ENCODE measurements at regions not wholly inside any gene's neighbourhood (a gene's known extent, or its start where the extent isn't known, plus 50 kb on each side); places are given as distances from the start of the nearest gene placed in this dataset.

- no peak for DNase-seq (ENCODE audit: low read depth)
These were observed 660.4 kb upstream of the KLF12 start for GRCh38 chr13:74794582-74794981.

DNA sequence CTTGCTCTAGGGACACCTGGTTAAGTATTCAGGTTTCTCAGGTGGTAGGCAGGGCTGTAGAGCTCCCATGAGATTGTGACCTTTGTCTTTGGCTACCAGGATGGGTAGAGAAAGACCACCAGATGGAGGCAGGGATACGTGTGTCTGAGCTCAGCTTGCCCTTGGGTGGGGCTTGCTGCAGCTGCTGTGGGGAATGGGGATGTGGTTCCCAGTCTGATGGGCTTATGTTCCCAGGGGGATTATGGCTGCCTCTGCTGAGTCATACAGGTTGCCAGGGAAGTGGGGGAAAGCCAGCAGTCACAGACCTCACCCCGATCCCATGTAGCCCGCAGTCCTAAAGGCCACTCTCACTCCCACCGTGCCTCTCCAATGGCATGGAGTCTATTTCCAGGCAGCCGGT is 659.9 kb upstream of the KLF12 start:
- DNase-seq (ENCODE audit: low read depth) = no peak

DNA sequence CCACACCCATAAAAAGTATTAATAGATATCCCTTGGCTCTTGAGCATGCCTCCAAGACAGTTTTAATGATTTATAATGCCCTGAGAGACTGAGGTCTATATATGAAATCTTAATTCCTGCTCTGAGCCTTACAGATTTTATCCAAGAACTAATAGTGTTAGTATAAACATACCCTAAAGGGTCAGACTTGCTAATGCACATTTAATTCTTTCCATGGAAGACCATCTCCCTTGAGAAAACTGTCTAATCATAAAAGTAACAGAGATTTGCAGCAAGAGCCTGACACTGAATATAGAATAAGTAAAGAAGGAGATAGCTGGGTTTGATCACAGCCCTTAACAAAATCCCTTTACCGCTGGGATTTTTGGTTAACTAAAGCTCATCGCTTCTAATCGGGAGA is 650.8 kb upstream of the KLF12 start:
- DNase-seq (ENCODE audit: low read depth) = no peak

- DNase-seq (ENCODE audit: low read depth) = no peak
These were observed 644.7 kb upstream of the KLF12 start for GRCh38 chr13:74778946-74779345.

DNA sequence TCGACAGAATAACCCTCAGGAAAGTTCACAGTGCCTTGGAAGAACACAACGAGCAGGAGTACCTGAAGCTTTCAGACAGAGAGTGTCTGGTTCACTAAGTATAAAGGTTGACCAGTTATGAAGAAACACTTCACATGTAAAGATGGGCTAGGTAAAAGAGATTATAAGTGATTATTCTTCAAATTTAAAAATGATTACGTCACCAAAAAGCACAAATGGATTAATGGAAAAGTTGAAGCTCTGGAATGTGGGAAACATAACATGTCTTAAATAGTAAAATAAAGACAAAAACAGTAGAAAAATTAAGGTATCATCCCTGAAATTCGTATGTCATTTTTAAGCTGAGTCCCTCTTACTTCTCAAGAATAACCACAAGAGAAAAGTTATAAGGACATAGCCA is 643.9 kb upstream of the KLF12 start:
- no peak for DNase-seq (ENCODE audit: low read depth)

GRCh38 chr13:74774264-74774663 is 640.1 kb upstream of the KLF12 start:
- no peak for DNase-seq (ENCODE audit: low read depth)

GRCh38 chr13:74773248-74773647 is 639.0 kb upstream of the KLF12 start:
- DNase-seq (ENCODE audit: low read depth) = no peak

DNA sequence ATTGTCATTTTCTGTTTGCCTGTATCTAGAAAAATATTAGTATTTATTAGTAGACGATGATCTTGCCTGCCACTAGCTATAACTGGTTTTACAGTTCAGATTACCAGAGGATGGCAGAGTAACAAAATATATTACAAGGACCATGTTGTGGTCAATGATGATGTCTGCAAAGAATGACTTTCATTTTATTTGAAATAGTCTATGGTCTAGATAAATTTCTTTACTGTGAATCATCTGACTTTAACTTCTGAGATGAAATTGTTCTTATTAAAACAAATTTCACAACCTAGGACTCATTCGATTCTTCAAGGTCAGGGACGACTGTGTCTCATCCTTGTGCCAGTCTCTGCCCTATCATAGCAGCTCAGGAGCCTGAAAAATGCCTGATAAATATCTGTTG is 637.8 kb upstream of the KLF12 start:
- no peak for DNase-seq (ENCODE audit: low read depth)

DNA sequence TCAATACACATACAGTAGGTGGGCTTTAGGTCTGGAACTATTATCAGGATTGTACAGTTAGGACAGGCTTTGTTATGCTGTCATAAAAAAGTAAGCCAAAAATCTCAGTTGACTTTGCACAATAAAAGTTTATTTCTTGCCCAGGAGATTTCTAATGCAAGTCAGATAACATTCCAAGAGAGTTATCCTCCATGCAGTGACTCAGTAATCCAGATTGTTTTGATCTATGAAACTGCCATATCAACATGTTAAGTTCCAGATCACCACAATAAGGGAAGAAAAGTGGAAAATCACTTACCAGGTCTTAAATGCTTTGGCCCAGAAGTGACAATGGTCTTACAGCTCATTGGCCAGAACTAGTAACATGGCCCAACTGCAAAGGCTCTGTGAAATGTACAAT is 636.2 kb upstream of the KLF12 start:
- DNase-seq (ENCODE audit: low read depth) = no peak

- DNase-seq (ENCODE audit: low read depth) = no peak
These were observed 635.1 kb upstream of the KLF12 start for GRCh38 chr13:74769333-74769732.

DNA sequence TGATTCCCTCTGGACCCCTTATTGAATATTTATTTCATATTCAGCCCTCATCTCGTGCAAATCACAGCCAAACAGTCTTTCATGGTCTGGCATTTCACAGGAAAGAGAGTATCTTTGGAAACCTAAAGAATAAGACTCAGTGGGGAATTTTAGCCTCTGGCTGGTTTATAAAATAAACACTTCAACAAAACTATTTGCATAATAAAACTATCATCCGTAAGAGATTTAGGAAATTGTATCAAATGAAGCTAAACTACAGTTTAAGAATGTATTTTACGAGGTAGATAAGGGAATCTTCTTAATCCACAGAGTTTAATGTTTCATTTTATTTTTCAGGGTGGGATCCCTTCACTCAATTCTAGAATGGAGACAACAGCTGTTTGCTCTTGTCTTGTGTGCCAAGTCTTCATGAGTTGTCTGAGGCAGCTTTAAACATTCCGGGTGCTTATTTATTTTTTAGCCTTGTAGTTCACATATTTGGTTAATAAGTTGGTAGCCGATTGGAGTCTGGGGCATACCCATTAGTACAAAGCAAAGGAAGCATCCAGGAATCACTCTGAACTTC is 634.4 kb upstream of the KLF12 start:
- no peak for DNase-seq (ENCODE audit: low read depth)

GRCh38 chr13:74767050-74767449 is 632.8 kb upstream of the KLF12 start:
- DNase-seq (ENCODE audit: low read depth) = no peak

DNA sequence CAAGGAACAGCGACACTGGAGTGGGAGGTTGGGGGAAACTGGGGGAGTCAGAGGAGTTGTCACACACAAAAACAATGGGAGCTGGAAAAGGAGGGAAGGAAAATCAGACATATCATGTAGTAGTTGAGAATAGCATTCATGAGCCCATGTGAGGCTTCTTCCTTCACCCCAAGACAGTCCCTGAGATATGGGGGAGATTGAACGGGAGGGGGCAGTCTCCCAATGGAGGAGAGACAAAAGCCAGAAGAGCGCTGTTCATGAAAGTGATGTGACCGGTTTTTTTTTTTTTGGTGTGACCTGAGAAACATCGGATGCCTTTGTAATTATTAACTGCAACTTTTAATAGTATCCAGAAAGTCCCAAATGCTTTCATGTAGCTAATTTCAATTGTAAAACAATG is 631.8 kb upstream of the KLF12 start:
- DNase-seq (ENCODE audit: low read depth) = no peak

- DNase-seq (ENCODE audit: low read depth) = no peak
These were observed 627.9 kb upstream of the KLF12 start for GRCh38 chr13:74761801-74762757.

DNA sequence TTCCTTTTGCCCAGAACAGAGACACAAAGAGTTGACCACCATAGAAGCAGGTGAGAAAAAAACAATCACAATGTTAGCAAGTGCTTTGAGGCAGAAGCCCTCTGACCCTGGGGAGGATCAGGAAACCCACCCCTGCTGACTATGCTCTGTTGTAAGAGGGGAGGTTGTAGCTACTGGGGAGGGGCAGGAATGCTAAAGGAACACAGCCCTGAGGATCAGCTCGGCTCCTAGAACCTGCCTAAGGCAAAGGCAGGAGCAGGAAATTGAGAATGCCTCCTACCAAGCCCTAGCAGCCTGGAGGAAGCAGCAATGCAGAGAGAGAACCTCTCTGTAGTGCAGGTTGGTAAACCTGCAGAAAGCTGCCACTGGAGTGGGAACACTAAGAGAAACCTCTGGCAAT is 624.0 kb upstream of the KLF12 start:
- DNase-seq (ENCODE audit: low read depth) = no peak

GRCh38 chr13:74755065-74755464 is 620.9 kb upstream of the KLF12 start:
- DNase-seq (ENCODE audit: low read depth) = no peak

- no peak for DNase-seq (ENCODE audit: low read depth)
These were observed 617.5 kb upstream of the KLF12 start for GRCh38 chr13:74751739-74752138.

DNA sequence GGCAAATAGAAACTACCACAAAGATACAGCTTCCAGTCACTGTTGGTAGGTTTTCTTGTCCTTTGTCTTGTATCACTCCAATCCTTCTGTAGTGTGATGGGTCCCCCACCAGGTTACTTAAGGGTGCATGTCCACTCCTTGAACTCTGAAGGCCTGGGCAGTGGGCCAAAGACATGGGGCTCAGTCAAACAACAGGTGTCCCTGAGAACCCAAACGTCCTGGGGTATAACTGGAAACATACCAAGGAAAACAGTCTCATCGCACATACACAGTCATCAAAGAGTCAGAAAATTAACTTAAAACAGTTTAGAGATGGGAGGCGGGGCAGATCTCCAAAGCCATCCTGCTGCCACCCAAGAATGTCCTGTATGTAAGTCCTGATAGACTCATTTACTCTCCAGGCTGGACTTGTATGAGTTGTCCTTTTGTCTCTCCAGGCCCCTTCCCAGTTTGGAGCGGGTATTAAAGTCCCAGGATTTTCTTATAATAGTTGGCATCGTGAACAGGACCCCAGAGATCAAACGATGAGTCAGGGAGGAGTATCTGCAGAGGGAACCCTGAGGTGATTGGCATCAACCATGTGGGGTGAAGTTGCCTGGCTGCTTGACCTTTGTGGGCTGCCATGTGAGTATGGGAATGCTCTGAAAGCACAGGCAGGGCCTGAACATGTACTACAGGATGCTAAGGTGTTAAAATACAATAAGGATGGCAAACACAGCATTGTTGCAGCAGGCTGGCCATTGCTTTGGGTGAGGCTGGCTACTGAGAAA is 613.2 kb upstream of the KLF12 start:
- no peak for DNase-seq (ENCODE audit: low read depth)

DNA sequence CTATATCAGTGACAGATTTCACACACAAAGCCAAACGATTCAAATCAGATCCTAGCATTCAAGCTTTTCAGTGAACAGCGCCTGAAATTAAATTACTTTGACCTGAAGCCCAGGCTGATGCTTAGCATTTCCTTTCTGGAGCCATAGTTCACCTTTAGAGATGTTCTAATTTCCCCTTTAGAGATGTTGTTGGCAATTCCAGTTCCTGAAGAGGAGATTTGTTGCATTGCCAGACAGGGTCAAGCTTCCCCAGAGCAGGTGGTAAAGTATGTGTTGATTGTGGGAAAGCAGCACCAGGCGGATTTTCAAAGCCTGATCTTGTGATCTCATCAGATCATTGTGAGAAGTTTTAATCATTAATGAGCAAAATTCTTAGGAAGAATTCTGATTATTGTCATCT is 609.8 kb upstream of the KLF12 start:
- no peak for DNase-seq (ENCODE audit: low read depth)

DNA sequence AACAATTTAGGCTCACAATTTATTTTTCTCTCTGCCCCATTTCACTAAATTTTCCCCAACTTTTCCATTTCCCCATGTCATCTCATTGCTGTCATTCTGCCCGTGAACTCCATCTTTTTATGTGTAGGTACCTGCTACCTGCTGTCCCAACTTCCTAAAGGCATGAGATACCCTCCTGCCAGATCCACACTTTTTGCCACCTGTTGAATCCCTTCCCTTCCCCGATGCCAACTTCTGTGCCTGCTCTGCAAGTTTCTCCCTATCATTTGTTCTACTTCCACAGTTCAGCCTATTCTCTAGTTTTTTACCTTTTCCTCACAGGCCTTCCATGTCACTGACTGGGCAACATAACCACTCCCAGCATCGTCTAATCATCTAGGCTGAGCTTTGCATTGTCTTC is 607.5 kb upstream of the KLF12 start:
- no peak for DNase-seq (ENCODE audit: low read depth)

DNA sequence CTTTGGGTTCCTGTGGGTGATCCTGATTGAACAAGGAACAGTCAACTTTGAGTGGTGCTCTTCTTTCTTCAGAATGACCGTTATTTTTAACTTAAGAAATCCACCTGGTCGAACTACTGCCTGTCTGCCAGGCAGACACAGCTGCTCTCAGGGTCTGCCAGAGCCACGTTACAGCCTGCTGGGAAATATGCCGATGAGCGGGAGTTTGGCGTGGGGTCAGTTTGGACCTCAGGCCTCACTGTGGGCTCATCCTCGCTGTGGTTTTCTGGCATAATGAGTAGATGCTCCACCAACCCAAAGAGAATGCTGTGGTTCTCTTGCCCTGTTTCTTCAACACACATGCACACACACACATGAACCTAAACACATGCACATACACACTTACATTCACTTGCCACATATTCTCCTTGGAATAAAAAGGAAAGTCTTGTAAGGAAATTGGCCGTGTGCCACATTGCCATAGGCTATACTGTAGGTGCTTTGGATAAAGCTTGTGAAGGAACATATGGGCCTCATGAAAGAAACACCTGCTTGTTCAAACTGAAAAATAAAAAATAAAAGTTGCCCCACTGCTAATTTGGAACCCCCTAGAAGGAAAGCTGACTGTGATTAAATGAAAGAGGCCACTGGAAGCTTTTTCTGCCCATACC is 598.7 kb upstream of the KLF12 start:
- DNase-seq (ENCODE audit: low read depth) = no peak

DNA sequence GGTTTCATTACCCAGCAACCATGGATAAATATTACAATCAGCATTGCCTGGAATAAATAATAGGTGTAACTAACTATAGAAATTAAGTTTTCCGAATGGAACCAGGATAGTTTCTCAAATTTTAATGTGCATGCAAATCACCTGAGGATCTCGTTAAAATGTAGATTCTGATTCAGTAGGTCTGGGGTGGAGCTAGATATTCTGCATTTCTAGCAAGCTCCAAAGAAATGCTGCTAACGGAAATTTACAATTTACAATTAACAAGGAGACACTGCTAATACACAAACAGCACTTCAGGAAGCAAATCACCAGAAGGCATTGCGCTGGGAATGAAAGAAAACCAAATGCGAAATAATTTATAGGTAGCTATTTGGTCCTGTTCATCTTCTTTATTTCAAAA is 597.5 kb upstream of the KLF12 start:
- no peak for DNase-seq (ENCODE audit: low read depth)

All from activated T-cell treated with anti-CD3 and anti-CD28 coated beads for 48 hours (primary cell).